Naive thymus-derived CD8-positive, alpha-beta T cell (primary cell): ENCODE measurements at regions not wholly inside any gene's neighbourhood (a gene's known extent, or its start where the extent isn't known, plus 50 kb on each side); places are given as distances from the start of the nearest gene placed in this dataset.

Experiments used
- ATAC-seq, 2 donors: fragments of 150-1000 bp; cut with Tn5 transposase in 1 of 2; sonication (Bioruptor Pico), chemical (Tn5 transposase) in 1 of 2; 1 replicate in 1 of 2; 2 replicates in 1 of 2; pipeline ENCODE4 v1.10.0; 2021; ENCODE audit warnings: mild to moderate bottlenecking in 2 of 2, moderate library complexity in 2 of 2
- POLR2A ChIA-PET: fragments of 350-600 bp; sonication (Branson Sonifier 250); formaldehyde crosslinking; loops from one replicate; lab custom pipeline; 2021; ENCODE audit warnings: antibody characterized with exemption; lab: Charles Lee
- DNase-seq, 10 donors: peaks; one replicate each; pipeline versions ENCODE4 v3.0.0 to v3.0.0-alpha.2; 2020 to 2022
- H3K27ac Mint-ChIP-seq, 10 donors: one replicate each; pipeline ENCODE4 v1.8.0; 2020 to 2022; ENCODE audit warnings: mild to moderate bottlenecking in 10 of 10, mixed read lengths in 10 of 10, moderate library complexity in 4 of 10, inconsistent platforms in 1 of 10
- H3K27me3 Mint-ChIP-seq, 5 donors: one replicate each; pipeline ENCODE4 v1.8.0; 2021 to 2022; ENCODE audit warnings: mixed read lengths in 5 of 5
- H3K36me3 Mint-ChIP-seq, 3 donors: one replicate each; pipeline ENCODE4 v1.8.0; 2020 to 2022; ENCODE audit warnings: mixed read lengths in 3 of 3, mild to moderate bottlenecking in 2 of 3, inconsistent platforms in 1 of 3
- H3K4me1 Mint-ChIP-seq, 4 donors: one replicate each; pipeline ENCODE4 v1.8.0; 2021 to 2022; ENCODE audit warnings: mixed read lengths in 4 of 4
- H3K4me3 Mint-ChIP-seq, 10 donors: one replicate each; pipeline ENCODE4 v1.8.0; 2020 to 2022; ENCODE audit warnings: mild to moderate bottlenecking in 10 of 10, mixed read lengths in 10 of 10, moderate library complexity in 6 of 10, inconsistent platforms in 1 of 10
- H3K9me3 Mint-ChIP-seq, 9 donors: one replicate each; pipeline ENCODE4 v1.8.0; 2020 to 2022; ENCODE audit warnings: mixed read lengths in 9 of 9, mild to moderate bottlenecking in 3 of 9, inconsistent platforms in 1 of 9, moderate library complexity in 1 of 9

- no peak overlapping the region for H3K27ac Mint-ChIP-seq
- DNase-seq: no peak
- POLR2A ChIA-PET: no interaction called here
- H3K27me3 Mint-ChIP-seq: peaks cover 0 to 1% (median 0%) of the 10 kb centered on the region in 5 donors
- peaks cover 0 to 6% (median 0%) of the 10 kb centered on the region in 9 donors for H3K9me3 Mint-ChIP-seq
- no peaks in the 10 kb centered on the region for H3K4me1 Mint-ChIP-seq
- no peak for ATAC-seq
- H3K36me3 Mint-ChIP-seq: no peaks in the 10 kb centered on the region
- H3K4me3 Mint-ChIP-seq: no peak overlapping the region
These were observed 66.2 kb upstream of the PALMD start for GRCh38 chr1:99579691-99580172.

DNA sequence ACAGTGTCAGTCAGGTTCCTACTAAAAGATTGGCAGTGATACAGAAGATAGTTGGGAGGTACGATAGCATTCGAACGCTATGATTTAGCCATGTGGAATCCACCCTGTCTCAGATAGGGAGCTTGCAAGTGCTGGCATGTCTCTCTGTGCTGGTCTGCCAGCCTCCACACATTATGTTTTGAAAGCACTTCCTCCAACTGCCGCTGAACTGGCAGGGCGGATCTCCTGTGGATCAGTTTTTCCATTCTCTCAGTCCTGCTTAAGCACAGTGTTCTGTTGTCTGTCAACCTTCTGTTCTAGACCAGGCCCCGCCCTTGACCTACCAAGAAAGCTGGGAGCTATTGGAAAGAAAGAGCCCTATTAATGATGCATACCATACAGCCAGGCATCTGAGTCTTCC is 65.5 kb upstream of the PALMD start:
- Mint-ChIP-seq H3K36me3 (no peaks in the 10 kb centered on the region), H3K4me3 (no peak overlapping the region), H3K9me3 (peaks cover 0 to 6% (median 0%) of the 10 kb centered on the region in 9 donors), H3K4me1 (no peaks in the 10 kb centered on the region), H3K27ac (no peak overlapping the region), H3K27me3 (peaks cover 0 to 1% (median under 1%) of the 10 kb centered on the region in 5 donors)
- DNase-seq: no peak
- no peak for ATAC-seq
- POLR2A ChIA-PET: no interaction called here

GRCh38 chr1:99587008-99587407 is 58.9 kb upstream of the PALMD start:
- Mint-ChIP-seq H3K4me3 (no peak overlapping the region), H3K4me1 (no peaks in the 10 kb centered on the region), H3K27me3 (peaks cover 6 to 35% (median 11%) of the 10 kb centered on the region in 5 donors), H3K9me3 (peaks cover 0 to 10% (median 0%) of the 10 kb centered on the region in 9 donors), H3K36me3 (no peaks in the 10 kb centered on the region), H3K27ac (no peak overlapping the region)
- DNase-seq (no peak), ATAC-seq (no peak)
- POLR2A ChIA-PET: no interaction called here

- DNase-seq (no peak), ATAC-seq (no peak)
- Mint-ChIP-seq H3K4me1 (no peaks in the 10 kb centered on the region), H3K4me3 (no peak overlapping the region), H3K27ac (peak overlapping the region in 1 of 10 donors; percentile 24), H3K9me3 (peaks cover 0 to 8% (median 1%) of the 10 kb centered on the region in 9 donors), H3K36me3 (no peaks in the 10 kb centered on the region), H3K27me3 (peaks cover 9 to 35% (median 11%) of the 10 kb centered on the region in 5 donors)
- POLR2A ChIA-PET: no interaction called here
These were observed 56.7 kb upstream of the PALMD start for GRCh38 chr1:99589186-99589636.

DNA sequence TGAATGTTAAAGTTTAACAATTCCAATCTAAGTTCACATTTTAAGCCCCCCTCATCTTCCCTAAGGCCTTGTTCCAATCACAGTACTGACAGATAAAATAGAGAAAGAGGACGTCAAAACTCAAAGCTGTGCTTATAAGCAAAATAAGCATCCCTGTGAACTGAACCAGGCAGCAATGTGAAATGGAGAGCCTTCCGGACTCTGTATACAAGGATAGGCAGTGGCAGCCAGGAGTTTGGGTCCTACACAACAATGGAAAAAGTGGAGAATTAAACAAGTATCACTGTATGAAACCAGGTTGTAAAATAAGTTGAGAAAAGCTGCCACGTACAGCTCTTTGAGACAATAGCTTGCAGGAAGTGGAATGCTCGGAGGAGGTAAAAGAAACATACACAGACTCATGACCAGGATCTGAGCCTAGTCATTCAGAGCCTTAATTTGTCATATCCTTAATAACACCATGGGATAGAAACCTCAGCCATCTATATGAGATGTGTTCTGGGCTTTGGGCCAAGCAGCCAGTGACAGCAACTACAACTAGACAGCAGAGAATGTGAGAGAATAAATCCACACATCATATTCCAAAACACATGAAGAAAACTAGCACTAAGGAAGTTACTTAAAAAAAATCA is 55.2 kb upstream of the PALMD start:
- Mint-ChIP-seq H3K4me3 (no peak overlapping the region), H3K36me3 (no peaks in the 10 kb centered on the region), H3K27ac (no peak overlapping the region), H3K27me3 (peaks cover 9 to 32% (median 11%) of the 10 kb centered on the region in 5 donors), H3K4me1 (no peaks in the 10 kb centered on the region), H3K9me3 (peaks cover 0 to 8% (median 1%) of the 10 kb centered on the region in 9 donors)
- DNase-seq (no peak), ATAC-seq (no peak)
- POLR2A ChIA-PET: no interaction called here

- Mint-ChIP-seq H3K9me3 (peaks cover 0 to 8% (median 0%) of the 10 kb centered on the region in 9 donors), H3K27me3 (peaks cover 9 to 28% (median 11%) of the 10 kb centered on the region in 5 donors), H3K4me1 (no peaks in the 10 kb centered on the region), H3K36me3 (no peaks in the 10 kb centered on the region), H3K4me3 (no peak overlapping the region), H3K27ac (no peak overlapping the region)
- DNase-seq (no peak), ATAC-seq (no peak)
- POLR2A ChIA-PET: no interaction called here
These were observed 54.0 kb upstream of the PALMD start for GRCh38 chr1:99591886-99592285.

DNA sequence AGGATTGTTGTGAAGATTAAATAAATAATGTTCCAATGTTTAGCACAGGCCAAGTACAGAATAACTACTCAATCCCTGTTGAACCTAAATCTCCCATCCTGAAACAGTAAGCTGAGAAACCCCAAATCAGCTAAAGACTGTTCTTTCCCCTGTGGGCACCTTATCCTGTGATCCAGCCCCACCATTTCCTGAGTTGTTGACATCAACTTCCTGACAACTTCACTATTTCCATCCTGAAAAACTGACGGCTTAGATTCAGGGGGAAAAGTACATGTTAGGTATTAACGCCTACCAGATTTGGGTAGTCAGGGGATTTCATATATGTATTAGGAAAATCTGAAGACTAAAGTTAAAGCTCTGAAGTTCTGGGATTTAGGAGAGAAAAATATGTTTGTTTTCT is 51.7 kb upstream of the PALMD start:
- H3K27me3 Mint-ChIP-seq: peaks cover 9 to 34% (median 12%) of the 10 kb centered on the region in 5 donors
- H3K27ac Mint-ChIP-seq: no peak overlapping the region
- H3K4me1 Mint-ChIP-seq: no peaks in the 10 kb centered on the region
- no peaks in the 10 kb centered on the region for H3K36me3 Mint-ChIP-seq
- no peak for DNase-seq
- no peak overlapping the region for H3K4me3 Mint-ChIP-seq
- ATAC-seq: no peak
- POLR2A ChIA-PET: no interaction called here
- H3K9me3 Mint-ChIP-seq: peaks cover 0 to 8% (median 0%) of the 10 kb centered on the region in 9 donors

GRCh38 chr1:99595041-99595440 is 50.9 kb upstream of the PALMD start:
- no peak for DNase-seq
- H3K27ac Mint-ChIP-seq: no peak overlapping the region

GRCh38 chr1:99595441-99595840 is 50.5 kb upstream of the PALMD start:
- Mint-ChIP-seq H3K4me3 (no peak overlapping the region), H3K27ac (no peak overlapping the region), H3K27me3 (peaks cover 7 to 22% (median 10%) of the 10 kb centered on the region in 5 donors), H3K36me3 (no peaks in the 10 kb centered on the region), H3K4me1 (no peaks in the 10 kb centered on the region), H3K9me3 (peaks cover 0 to 8% (median 0%) of the 10 kb centered on the region in 9 donors)
- ATAC-seq (no peak), DNase-seq (no peak)
- POLR2A ChIA-PET: no interaction called here

More at GRCh38 chr1:99595041-99595440, 50.9 kb upstream of the PALMD start:
- Mint-ChIP-seq H3K9me3 (peaks cover 0 to 8% (median 0%) of the 10 kb centered on the region in 9 donors), H3K27me3 (peaks cover 9 to 26% (median 10%) of the 10 kb centered on the region in 5 donors), H3K4me3 (no peak overlapping the region), H3K4me1 (no peaks in the 10 kb centered on the region), H3K36me3 (no peaks in the 10 kb centered on the region)
- ATAC-seq: no peak
- POLR2A ChIA-PET: no interaction called here
